ENCODE measurements at regions not wholly inside any gene's neighbourhood (a gene's known extent, or its start where the extent isn't known, plus 50 kb on each side); places are given as distances from the start of the nearest gene placed in this dataset.

DNA sequence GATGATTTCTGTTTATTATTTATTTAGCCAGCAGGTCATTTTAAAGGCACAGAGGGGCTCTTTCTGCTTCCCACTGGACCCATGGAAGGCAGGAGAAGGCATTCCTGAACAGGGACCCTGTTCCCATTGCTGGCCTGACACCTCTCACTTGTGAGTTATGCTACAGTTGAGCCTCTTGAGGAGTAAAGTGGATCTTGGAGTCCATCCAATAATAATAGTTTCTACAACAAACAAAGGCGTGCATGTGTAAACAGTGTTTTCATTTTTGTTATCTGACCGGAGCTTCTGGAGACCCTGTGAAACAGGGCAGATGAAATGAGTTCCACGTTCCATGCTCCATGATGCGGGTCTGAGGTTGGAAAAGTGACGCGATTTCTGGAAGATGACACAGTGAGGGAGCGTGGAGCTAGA is 127.3 kb upstream of the HABP2 start:
- FAIRE-seq (no peak), ATAC-seq (no peak), DNase-seq (ENCODE audit: extremely low read depth in 1 of 4, low spot score in 3 of 4) (no peak)
- H2AFZ ChIP-seq (ENCODE audit: low read depth, low read length): no peak overlapping the region
- H3K4me2 ChIP-seq (ENCODE audit: insufficient read depth, low read length): no peak overlapping the region
- no peak overlapping the region for H3K27ac ChIP-seq (ENCODE audit: extremely low read depth, low read depth, low read length)
- no peaks in the 10 kb centered on the region for H3K79me2 ChIP-seq (ENCODE audit: control insufficient read depth, insufficient read depth, low read length)
- H3K4me3 ChIP-seq: no peak overlapping the region
- 3% methylated on average over 7 of the region's 7 CpGs for WGBS (ENCODE audit: insufficient coverage, low coverage, missing lambda C conversion rate)
- no TSS peak for BruUV-seq (replicated peaks)
- intact Hi-C loops (cut with micrococcal nuclease): no loop called here
- H3K4me1 ChIP-seq (replicated peaks in 1 of 2; ENCODE audit: control insufficient read depth in 2 of 2, insufficient read depth in 2 of 2, low read length in 2 of 2): no peaks in the 10 kb centered on the region
- no peaks in the 10 kb centered on the region for H3K9me1 ChIP-seq (ENCODE audit: control insufficient read depth, insufficient read depth, low read length)
- no peak overlapping the region for H3K9ac ChIP-seq (ENCODE audit: insufficient read depth in 1 of 2, low read depth in 2 of 2, low read length in 2 of 2)
- H4K20me1 ChIP-seq (replicated peaks; ENCODE audit: control insufficient read depth, insufficient read depth, low read length): no peaks in the 10 kb centered on the region
- H3K36me3 ChIP-seq (ENCODE audit: control insufficient read depth, insufficient read depth, low read length): no peaks in the 10 kb centered on the region
- in situ Hi-C loops (cut with MboI): no loop called here
- H3K9me3 ChIP-seq (replicated peaks; ENCODE audit: control insufficient read depth, insufficient read depth, low read depth, low read length): no peaks in the 10 kb centered on the region
- ChIA-PET CTCF (ENCODE audit: low intra/inter-chr PET ratio) (no interaction called here), POLR2A (interaction anchor here (0.6 to 1.2 kb wide), 2 partner anchors 15 to 119 kb away, joined by 3 to 6 read pairs; no protein-coding TSS in a partner anchor)
- H3K27me3 ChIP-seq (ENCODE audit: control insufficient read depth in 2 of 2, insufficient read depth in 2 of 2, low read length in 2 of 2): no peaks in the 10 kb centered on the region; a peak in 2 of 5 replicates
- TF ChIP-seq ZNF707 (CRISPR knock-in tag; conservative IDR thresholded peaks at IDR 0.05) (no peak), ZBTB17 (CRISPR knock-in tag; IDR thresholded peaks at IDR 0.05) (no peak), ZNF764 (CRISPR knock-in tag; IDR thresholded peaks at IDR 0.05; ENCODE audit: low read depth) (no peak), RBM14 (IDR thresholded peaks at IDR 0.05; ENCODE audit: borderline replicate concordance, insufficient read depth, low read depth, low read length) (no peak), CHD1 (IDR thresholded peaks at IDR 0.05; ENCODE audit: low read length) (no peak), ZFX (CRISPR knock-in tag; IDR thresholded peaks at IDR 0.05) (no peak), KLF10 (CRISPR knock-in tag; IDR thresholded peaks at IDR 0.05) (no peak), E2F4 (CRISPR knock-in tag; IDR thresholded peaks at IDR 0.05; ENCODE audit: low read depth) (no peak), ETV1 (tag; conservative IDR thresholded peaks at IDR 0.05; ENCODE audit: low read depth) (no peak), MCM2 (IDR thresholded peaks at IDR 0.05; ENCODE audit: low read depth) (no peak), U2AF1 (optimal IDR thresholded peaks at IDR 0.05; ENCODE audit: low read depth, low read length) (no peak), CREM (IDR thresholded peaks at IDR 0.05; ENCODE audit: low read depth) (no peak), GABPA (tag; conservative IDR thresholded peaks at IDR 0.05; ENCODE audit: low read depth) (no peak)
- TF ChIP-seq, protein P1, sequence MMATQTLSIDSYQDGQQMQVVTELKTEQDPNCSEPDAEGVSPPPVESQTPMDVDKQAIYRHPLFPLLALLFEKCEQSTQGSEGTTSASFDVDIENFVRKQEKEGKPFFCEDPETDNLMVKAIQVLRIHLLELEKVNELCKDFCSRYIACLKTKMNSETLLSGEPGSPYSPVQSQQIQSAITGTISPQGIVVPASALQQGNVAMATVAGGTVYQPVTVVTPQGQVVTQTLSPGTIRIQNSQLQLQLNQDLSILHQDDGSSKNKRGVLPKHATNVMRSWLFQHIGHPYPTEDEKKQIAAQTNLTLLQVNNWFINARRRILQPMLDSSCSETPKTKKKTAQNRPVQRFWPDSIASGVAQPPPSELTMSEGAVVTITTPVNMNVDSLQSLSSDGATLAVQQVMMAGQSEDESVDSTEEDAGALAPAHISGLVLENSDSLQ (IDR thresholded peaks at IDR 0.05): no peak
- TF ChIP-seq, protein P2, sequence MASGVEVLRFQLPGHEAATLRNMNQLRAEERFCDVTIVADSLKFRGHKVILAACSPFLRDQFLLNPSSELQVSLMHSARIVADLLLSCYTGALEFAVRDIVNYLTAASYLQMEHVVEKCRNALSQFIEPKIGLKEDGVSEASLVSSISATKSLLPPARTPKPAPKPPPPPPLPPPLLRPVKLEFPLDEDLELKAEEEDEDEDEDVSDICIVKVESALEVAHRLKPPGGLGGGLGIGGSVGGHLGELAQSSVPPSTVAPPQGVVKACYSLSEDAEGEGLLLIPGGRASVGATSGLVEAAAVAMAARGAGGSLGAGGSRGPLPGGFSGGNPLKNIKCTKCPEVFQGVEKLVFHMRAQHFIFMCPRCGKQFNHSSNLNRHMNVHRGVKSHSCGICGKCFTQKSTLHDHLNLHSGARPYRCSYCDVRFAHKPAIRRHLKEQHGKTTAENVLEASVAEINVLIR (CRISPR knock-in tag; IDR thresholded peaks at IDR 0.05): no peak

Data from K562 (cell line).